GM19463 (cell line): ENCODE measurements at regions not wholly inside any gene's neighbourhood (a gene's known extent, or its start where the extent isn't known, plus 50 kb on each side); places are given as distances from the start of the nearest gene placed in this dataset.

ENCODE experiments used
- ATAC-seq: cut with Tn5 transposase; IDR thresholded peaks from one replicate; pipeline ENCODE4 v1.9.1; 2021; ENCODE audit warnings: mild to moderate bottlenecking, moderate library complexity; ENCODE audit not compliant: unreplicated experiment

DNA sequence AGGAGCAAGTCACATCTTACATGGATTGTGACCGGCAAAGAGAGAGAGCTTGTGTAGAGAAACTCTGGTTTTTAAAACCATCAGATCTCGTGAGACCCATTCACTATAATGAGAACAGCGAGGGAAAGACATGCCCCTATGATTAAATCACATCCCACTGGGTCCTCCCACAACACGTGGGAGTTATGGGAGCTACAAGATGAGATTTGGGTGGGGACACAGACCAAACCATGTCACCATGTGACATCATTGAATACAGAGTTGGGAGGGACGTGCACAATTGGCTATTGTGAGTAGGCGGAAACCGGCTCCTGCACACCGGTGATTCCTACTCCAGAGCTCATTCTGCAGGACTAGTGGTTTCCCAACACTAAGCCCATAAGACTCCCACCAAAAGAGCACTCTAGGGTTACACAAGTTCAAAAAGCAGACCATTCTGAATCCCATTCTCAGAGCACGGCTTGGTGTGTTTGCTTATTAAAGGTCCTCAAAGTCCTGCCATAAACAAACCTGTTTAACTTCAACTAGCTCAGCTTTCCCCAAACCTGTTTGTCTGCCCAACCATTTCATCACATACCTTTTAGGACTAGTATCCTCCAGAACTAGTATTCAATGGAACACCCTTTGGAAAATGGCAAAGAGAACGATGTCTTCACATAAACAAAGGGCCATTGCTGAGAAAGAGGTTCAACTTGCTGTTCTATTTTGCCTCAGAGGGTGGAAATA, 167.6 kb downstream of the TLE3 start:
- ATAC-seq: no peak

GRCh38 chr15:69930754-69931153, 167.0 kb downstream of the TLE3 start:
- no peak for ATAC-seq

GRCh38 chr15:69931156-69931555, 166.6 kb downstream of the TLE3 start:
- no peak for ATAC-seq

GRCh38 chr15:69934607-69935006, 163.1 kb downstream of the TLE3 start:
- no peak for ATAC-seq

- ATAC-seq: no peak
Observed at GRCh38 chr15:69939513-69940440, 157.9 kb downstream of the TLE3 start.

- ATAC-seq: no peak
Observed at GRCh38 chr15:69940441-69941300, 157.0 kb downstream of the TLE3 start.

- no peak for ATAC-seq
Observed at GRCh38 chr15:69941301-69941605, 156.5 kb downstream of the TLE3 start.

GRCh38 chr15:69941706-69942495, 155.8 kb downstream of the TLE3 start:
- no peak for ATAC-seq

DNA sequence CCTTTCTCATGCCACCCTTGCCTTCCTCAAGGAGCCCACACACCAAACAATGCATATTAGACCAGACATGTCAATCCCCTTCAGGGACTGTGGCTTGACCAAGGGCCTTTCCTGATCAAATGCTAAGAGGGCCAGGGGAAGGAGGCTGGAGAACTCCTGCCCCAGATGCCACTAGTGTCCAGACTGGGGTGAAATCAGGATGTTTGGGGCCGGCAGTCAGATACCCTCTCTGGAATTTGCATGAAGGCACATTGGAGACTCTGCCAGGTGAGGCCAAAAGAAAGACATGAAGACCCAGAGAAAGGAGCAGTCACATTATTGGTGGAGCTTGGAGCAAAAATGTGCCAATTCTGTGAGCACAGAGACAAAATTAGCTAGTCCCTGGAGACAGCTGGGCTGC, 154.1 kb downstream of the TLE3 start:
- no peak for ATAC-seq

DNA sequence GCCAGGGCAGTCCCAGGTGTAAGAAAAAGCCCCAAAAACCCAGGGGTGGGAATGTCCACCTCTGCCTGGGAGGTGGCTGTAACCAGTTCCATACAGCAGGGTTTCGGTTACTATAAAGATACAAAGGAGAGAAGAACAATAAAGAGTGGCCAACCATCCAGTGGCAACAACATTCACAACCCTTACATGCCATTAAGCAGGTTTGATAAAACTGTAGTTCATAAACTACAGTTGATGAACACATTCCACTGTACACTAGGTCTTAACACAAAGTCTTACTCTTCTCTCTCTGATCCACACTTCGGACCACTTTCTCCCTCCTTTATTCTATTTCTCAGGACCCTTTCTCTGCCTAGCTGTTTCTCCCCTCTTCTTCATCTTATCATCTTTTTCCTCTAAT, 152.0 kb downstream of the TLE3 start:
- no peak for ATAC-seq

- ATAC-seq: no peak
Observed at GRCh38 chr15:69946870-69947269, 150.8 kb downstream of the TLE3 start.

- ATAC-seq: no peak
Observed at GRCh38 chr15:69947394-69947793, 150.3 kb downstream of the TLE3 start.

DNA sequence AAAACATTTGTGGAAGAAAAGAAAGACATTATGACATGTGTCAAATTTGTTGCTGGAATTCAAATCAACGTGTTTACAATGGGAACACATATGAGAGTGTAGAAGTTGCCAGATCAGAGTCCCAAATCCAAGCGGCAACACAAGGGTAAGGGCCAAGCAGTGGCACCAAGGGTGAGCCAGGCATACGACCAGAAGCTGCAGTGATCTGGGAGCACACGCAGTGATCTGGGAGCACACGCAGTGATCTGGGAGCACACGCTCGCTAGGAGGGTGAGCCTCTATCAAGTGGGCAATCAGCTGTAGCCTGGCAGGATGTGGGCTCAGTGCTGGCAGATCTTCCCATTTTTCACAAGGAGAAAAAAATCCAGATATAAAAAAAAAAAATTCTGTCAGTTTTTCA, 148.2 kb downstream of the TLE3 start:
- no peak for ATAC-seq

- no peak for ATAC-seq
Observed at GRCh38 chr15:69951256-69951897, 146.3 kb downstream of the TLE3 start.

DNA sequence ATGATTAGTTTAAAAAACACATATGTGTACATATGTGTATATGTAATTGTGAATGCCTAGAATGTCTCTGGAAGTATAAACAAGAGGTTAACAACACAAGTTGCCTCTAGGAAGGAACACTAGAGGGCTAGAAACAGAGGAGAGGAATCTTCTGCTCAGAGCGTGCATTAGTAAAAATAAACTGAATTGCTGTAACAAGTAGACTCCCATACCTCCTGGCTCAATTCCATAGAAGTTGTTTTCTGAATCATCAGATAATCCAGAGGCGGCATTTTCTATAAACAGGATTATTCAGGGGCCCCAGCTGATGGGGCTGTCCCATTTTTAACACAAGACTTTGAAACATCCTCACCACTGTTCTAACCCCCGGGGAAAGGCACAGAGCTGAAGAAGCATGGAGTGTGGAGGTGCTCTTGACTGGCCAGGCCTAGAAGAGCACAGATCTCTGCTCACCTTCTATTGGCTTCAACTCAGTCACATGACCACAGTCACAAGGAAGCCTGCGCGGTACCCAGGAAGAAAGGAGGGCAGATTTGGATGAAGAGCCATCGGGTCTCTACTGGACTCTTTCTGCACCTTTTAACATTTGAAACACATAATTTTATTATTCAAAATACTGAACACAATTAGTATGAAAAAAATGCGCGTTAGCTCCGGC, 145.7 kb downstream of the TLE3 start:
- ATAC-seq: no peak

DNA sequence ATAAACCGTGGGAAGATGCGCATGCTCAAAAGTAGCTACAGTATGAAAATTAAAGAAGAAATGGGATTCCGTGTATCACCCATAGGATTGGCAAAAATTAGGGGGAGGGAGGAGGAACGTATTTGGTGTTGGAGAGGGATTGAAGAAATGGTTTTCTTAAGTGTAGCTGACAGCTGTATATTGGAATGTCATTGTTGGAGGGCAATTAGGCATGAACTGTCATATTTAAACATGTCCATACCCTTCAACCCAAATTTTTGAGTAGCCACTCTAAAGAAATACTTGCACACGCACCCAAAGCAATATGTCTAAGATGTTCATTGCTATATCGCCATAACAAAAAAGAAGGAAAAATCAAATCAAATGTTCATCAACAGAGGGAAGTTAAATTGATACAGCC, 144.7 kb downstream of the TLE3 start:
- no peak for ATAC-seq

- no peak for ATAC-seq
Observed at GRCh38 chr15:69953816-69954215, 143.9 kb downstream of the TLE3 start.

GRCh38 chr15:69954666-69955065, 143.1 kb downstream of the TLE3 start:
- no peak for ATAC-seq

- ATAC-seq: no peak
Observed at GRCh38 chr15:69955240-69955894, 142.3 kb downstream of the TLE3 start.
